HEK293 (cell line): ENCODE measurements at regions not wholly inside any gene's neighbourhood (a gene's known extent, or its start where the extent isn't known, plus 50 kb on each side); places are given as distances from the start of the nearest gene placed in this dataset.

Experiments
- GLI4 ChIP-seq: fragments of 450-650 bp; formaldehyde crosslinking; IDR thresholded peaks from 2 replicates; pipeline ENCODE4 v1.5.1; 2016; ENCODE audit warnings: missing biosample characterization, missing genetic modification characterization
- PRDM1 ChIP-seq: fragments of 450-650 bp; formaldehyde crosslinking; IDR thresholded peaks from 2 replicates; pipeline ENCODE4; 2016; ENCODE audit warnings: missing biosample characterization, missing genetic modification characterization
- REPIN1 ChIP-seq: fragments of 450-650 bp; formaldehyde crosslinking; IDR thresholded peaks from 2 replicates; pipeline ENCODE4 v1.5.1; 2017; ENCODE audit warnings: missing biosample characterization, missing genetic modification characterization, low read depth
- SETDB1 ChIP-seq: IDR thresholded peaks from one replicate; pipeline ENCODE4 v1.6.1; 2017; ENCODE audit warnings: mild to moderate bottlenecking, low read length, moderate library complexity, mixed read lengths; ENCODE audit not compliant: insufficient read length
- ZBTB48 ChIP-seq: fragments of 450-650 bp; formaldehyde crosslinking; IDR thresholded peaks from 2 replicates; pipeline ENCODE4 v1.5.1; 2016; ENCODE audit warnings: missing biosample characterization, missing genetic modification characterization
- ZNF248 ChIP-seq: fragments of 450-650 bp; formaldehyde crosslinking; IDR thresholded peaks from 2 replicates; pipeline ENCODE4 v1.5.1; 2017; ENCODE audit warnings: missing biosample characterization, missing genetic modification characterization
- ZNF37A ChIP-seq: fragments of 450-650 bp; IDR thresholded peaks from 2 replicates; pipeline ENCODE4 v1.5.1; 2018; ENCODE audit warnings: missing biosample characterization, missing genetic modification characterization
- ZNF394 ChIP-seq: fragments of 450-650 bp; formaldehyde crosslinking; IDR thresholded peaks from 2 replicates; pipeline ENCODE4 v1.5.1; 2016; ENCODE audit warnings: missing biosample characterization, missing genetic modification characterization, mild to moderate bottlenecking, moderate library complexity, borderline replicate concordance
- ZNF501 ChIP-seq: fragments of 450-650 bp; formaldehyde crosslinking; IDR thresholded peaks from 2 replicates; pipeline ENCODE4 v1.5.1; 2016; ENCODE audit warnings: missing biosample characterization, missing genetic modification characterization
- ZNF549 ChIP-seq: fragments of 450-650 bp; IDR thresholded peaks from 2 replicates; pipeline ENCODE4 v1.5.1; 2018; ENCODE audit warnings: missing biosample characterization, missing genetic modification characterization, mild to moderate bottlenecking, inconsistent platforms, moderate library complexity
- ZNF600 ChIP-seq: fragments of 450-650 bp; formaldehyde crosslinking; IDR thresholded peaks from 2 replicates; pipeline ENCODE4 v1.5.1; 2016; ENCODE audit warnings: missing biosample characterization, missing genetic modification characterization
- ZNF830 ChIP-seq: fragments of 450-650 bp; IDR thresholded peaks from 2 replicates; pipeline ENCODE4 v1.5.0; 2018; ENCODE audit warnings: missing biosample characterization, missing genetic modification characterization, low read depth, mild to moderate bottlenecking, moderate library complexity
- TF ChIP-seq, protein P1 (sequence below): fragments of 450-650 bp; formaldehyde crosslinking; IDR thresholded peaks from 2 replicates; pipeline ENCODE4 v1.5.1; 2016; ENCODE audit warnings: missing biosample characterization, missing genetic modification characterization
- TF ChIP-seq, protein P2 (sequence below): fragments of 450-650 bp; formaldehyde crosslinking; IDR thresholded peaks from 2 replicates; pipeline ENCODE4 v1.5.1; 2016; ENCODE audit warnings: missing biosample characterization, missing genetic modification characterization

DNA sequence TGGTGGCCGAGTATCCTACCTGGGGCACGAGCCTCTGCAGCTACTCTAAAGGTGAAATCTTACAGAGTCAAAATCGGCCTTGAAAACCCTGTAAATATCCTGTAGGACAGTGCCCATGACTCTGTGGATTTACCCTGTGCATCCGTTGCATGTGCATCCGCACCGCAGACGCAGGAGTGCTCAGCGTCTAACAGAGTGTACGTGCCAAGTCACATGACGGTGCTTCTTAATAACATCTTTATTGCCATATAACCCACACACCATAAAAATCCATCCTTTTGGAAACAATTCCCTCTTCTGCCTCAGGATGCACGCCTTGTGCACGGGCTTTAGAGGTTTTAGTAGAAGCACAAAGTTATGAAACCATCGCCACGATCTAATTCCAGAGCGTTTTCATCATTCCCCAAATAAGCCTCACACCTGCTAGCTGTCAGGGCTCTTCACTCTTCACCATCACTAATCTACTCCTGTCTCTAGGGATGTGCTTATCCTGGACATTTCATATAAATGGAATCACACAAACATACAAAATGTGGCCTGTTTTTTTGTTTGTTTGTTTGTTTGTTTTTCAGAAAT, 384.5 kb upstream of the SULF2 start:
- no peak for TF ChIP-seq ZBTB48 (tag by site-specific recombination)
- TF ChIP-seq, protein P1, sequence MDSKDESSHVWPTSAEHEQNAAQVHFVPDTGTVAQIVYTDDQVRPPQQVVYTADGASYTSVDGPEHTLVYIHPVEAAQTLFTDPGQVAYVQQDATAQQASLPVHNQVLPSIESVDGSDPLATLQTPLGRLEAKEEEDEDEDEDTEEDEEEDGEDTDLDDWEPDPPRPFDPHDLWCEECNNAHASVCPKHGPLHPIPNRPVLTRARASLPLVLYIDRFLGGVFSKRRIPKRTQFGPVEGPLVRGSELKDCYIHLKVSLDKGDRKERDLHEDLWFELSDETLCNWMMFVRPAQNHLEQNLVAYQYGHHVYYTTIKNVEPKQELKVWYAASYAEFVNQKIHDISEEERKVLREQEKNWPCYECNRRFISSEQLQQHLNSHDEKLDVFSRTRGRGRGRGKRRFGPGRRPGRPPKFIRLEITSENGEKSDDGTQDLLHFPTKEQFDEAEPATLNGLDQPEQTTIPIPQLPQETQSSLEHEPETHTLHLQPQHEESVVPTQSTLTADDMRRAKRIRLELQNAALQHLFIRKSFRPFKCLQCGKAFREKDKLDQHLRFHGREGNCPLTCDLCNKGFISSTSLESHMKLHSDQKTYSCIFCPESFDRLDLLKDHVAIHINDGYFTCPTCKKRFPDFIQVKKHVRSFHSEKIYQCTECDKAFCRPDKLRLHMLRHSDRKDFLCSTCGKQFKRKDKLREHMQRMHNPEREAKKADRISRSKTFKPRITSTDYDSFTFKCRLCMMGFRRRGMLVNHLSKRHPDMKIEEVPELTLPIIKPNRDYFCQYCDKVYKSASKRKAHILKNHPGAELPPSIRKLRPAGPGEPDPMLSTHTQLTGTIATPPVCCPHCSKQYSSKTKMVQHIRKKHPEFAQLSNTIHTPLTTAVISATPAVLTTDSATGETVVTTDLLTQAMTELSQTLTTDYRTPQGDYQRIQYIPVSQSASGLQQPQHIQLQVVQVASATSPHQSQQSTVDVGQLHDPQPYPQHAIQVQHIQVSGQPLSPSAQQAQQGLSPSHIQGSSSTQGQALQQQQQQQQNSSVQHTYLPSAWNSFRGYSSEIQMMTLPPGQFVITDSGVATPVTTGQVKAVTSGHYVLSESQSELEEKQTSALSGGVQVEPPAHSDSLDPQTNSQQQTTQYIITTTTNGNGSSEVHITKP (tag by site-specific recombination), result no peak
- no peak for TF ChIP-seq ZNF394 (tag by site-specific recombination)
- TF ChIP-seq, protein P2, sequence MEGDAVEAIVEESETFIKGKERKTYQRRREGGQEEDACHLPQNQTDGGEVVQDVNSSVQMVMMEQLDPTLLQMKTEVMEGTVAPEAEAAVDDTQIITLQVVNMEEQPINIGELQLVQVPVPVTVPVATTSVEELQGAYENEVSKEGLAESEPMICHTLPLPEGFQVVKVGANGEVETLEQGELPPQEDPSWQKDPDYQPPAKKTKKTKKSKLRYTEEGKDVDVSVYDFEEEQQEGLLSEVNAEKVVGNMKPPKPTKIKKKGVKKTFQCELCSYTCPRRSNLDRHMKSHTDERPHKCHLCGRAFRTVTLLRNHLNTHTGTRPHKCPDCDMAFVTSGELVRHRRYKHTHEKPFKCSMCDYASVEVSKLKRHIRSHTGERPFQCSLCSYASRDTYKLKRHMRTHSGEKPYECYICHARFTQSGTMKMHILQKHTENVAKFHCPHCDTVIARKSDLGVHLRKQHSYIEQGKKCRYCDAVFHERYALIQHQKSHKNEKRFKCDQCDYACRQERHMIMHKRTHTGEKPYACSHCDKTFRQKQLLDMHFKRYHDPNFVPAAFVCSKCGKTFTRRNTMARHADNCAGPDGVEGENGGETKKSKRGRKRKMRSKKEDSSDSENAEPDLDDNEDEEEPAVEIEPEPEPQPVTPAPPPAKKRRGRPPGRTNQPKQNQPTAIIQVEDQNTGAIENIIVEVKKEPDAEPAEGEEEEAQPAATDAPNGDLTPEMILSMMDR, result no peak
- TF ChIP-seq ZNF600 (tag by site-specific recombination), result no peak
- TF ChIP-seq ZNF37A (tag by site-specific recombination), result no peak
- no peak for TF ChIP-seq ZNF830 (tag by site-specific recombination)
- no peak for TF ChIP-seq ZNF248 (tag by site-specific recombination)
- TF ChIP-seq GLI4 (tag by site-specific recombination), result no peak
- no peak for TF ChIP-seq REPIN1
- TF ChIP-seq PRDM1 (tag by site-specific recombination), result no peak
- no peak for TF ChIP-seq ZNF549 (tag by site-specific recombination)
- TF ChIP-seq SETDB1, result no peak
- TF ChIP-seq ZNF501 (tag by site-specific recombination), result no peak
